ENCODE measurements at regions not wholly inside any gene's neighbourhood (a gene's known extent, or its start where the extent isn't known, plus 50 kb on each side); places are given as distances from the start of the nearest gene placed in this dataset.

GRCh38 chr5:159550951-159551350, 220.7 kb upstream of the IL12B start:
- no peak for TF ChIP-seq CTCF (conservative IDR thresholded peaks at IDR 0.05; ENCODE audit: control insufficient read depth, insufficient read depth, low read depth, low read length)
- DNase-seq (ENCODE audit: low read depth) = peak; percentile 21
- no peak overlapping the region for H3K4me3 ChIP-seq (ENCODE audit: control insufficient read depth, low read depth, low read length)

- peak; percentile 67 for DNase-seq (ENCODE audit: low read depth)
- TF ChIP-seq CTCF (conservative IDR thresholded peaks at IDR 0.05; ENCODE audit: control insufficient read depth, insufficient read depth, low read depth, low read length) = no peak
- H3K4me3 ChIP-seq (ENCODE audit: control insufficient read depth, low read depth, low read length) = no peak overlapping the region
Measured at GRCh38 chr5:159552751-159553150, 222.5 kb upstream of the IL12B start.

DNA sequence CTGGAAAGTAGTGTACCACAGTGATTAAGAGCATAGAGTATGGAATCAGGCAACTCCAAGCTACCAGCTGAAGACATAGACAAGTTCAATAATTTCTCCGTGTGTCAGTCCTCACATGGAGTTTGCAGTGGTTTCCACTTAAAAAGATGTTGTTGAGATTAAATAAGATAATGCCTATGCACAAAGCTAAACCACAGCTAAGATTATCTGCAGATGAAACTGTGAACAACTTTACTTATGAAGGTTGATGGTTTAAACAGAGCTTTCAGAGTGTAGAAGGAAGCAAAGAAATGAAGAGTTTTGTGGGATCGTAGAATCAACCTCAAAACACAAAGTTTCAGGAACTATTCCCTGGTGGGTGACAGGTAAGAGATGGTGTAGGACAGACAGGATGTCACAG, 223.5 kb upstream of the IL12B start:
- DNase-seq (ENCODE audit: low read depth) = no peak
- no peak overlapping the region for H3K4me3 ChIP-seq (ENCODE audit: control insufficient read depth, low read depth, low read length)
- TF ChIP-seq CTCF (conservative IDR thresholded peaks at IDR 0.05; ENCODE audit: control insufficient read depth, insufficient read depth, low read depth, low read length) = no peak

DNA sequence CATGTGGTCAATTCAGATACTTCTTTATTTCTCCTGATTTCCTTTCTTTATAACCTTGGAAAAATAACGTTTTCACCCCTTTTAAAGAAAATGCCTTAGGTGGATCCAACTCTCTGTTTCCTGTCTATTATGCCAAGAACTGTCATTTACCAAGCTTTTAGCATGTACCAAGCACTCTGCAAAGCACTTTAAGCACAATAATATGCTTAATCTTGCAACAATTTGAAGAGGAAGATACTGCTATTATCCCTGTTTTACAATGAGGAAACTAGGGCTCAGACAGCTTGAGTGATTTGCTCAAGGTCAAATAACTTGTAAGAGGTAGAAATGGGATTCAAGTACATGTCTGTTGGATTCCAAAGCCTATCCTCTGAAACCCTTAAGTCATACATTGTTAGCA, 224.8 kb upstream of the IL12B start:
- no peak for DNase-seq (ENCODE audit: low read depth)
- H3K4me3 ChIP-seq (ENCODE audit: control insufficient read depth, low read depth, low read length) = no peak overlapping the region
- TF ChIP-seq CTCF (conservative IDR thresholded peaks at IDR 0.05; ENCODE audit: control insufficient read depth, insufficient read depth, low read depth, low read length) = no peak

DNA sequence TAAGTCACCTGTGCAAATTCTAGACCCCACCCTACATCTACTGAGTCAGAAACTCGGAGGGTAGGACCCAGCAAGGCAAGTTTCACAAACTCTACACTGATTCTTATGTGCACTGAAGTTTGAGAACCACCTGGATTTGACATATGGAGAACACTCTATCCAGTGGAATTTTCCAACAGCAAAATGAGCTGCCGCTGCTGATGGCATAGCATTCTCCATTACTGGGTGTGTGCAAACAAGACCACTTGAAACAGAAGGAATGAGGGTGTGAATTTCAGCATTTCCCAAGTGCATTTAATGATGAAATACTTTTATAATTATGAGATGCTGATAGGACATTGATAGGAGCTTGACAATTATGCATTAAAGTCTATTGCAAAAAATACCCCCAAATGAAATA, 229.1 kb upstream of the IL12B start:
- no peak for DNase-seq (ENCODE audit: low read depth)
- no peak overlapping the region for H3K4me3 ChIP-seq (ENCODE audit: control insufficient read depth, low read depth, low read length)
- TF ChIP-seq CTCF (conservative IDR thresholded peaks at IDR 0.05; ENCODE audit: control insufficient read depth, insufficient read depth, low read depth, low read length) = no peak

GRCh38 chr5:159560088-159560487, 229.8 kb upstream of the IL12B start:
- DNase-seq (ENCODE audit: low read depth) = no peak
- no peak for TF ChIP-seq CTCF (conservative IDR thresholded peaks at IDR 0.05; ENCODE audit: control insufficient read depth, insufficient read depth, low read depth, low read length)
- no peak overlapping the region for H3K4me3 ChIP-seq (ENCODE audit: control insufficient read depth, low read depth, low read length)

- H3K4me3 ChIP-seq (ENCODE audit: control insufficient read depth, low read depth, low read length) = no peak overlapping the region
- no peak for DNase-seq (ENCODE audit: low read depth)
- TF ChIP-seq CTCF (conservative IDR thresholded peaks at IDR 0.05; ENCODE audit: control insufficient read depth, insufficient read depth, low read depth, low read length) = no peak
Measured at GRCh38 chr5:159564031-159564430, 233.7 kb upstream of the IL12B start.

Data from fibroblast of mammary gland (primary cell).